Psoas muscle (tissue), 7 donors: ENCODE measurements at regions not wholly inside any gene's neighbourhood (a gene's known extent, or its start where the extent isn't known, plus 50 kb on each side); places are given as distances from the start of the nearest gene placed in this dataset.

Source experiments
- ATAC-seq, 4 donors: fragments of 200-7000 bp; cut with Tn5 transposase; one replicate each; pipeline ENCODE4 v1.9.1; 2020; ENCODE audit warnings: moderate library complexity in 3 of 4, mild to moderate bottlenecking in 2 of 4
- DNase-seq, 2 donors: peaks; one replicate each; pipeline ENCODE4 v3.0.0-alpha.2; 2020
- H3K27ac ChIP-seq: fragments of 200-600 bp; one replicate; pipeline ENCODE4 v1.8.0; 2022
- H3K27me3 ChIP-seq, 3 donors: fragments of 200-600 bp in 1 of 3; one replicate each; pipeline versions ENCODE4 v1.6.1 to v1.8.0; 2013 to 2022; ENCODE audit warnings: low read length in 2 of 3, mild to moderate bottlenecking in 2 of 3, moderate library complexity in 1 of 3; ENCODE audit not compliant: insufficient read depth in 3 of 3
- H3K36me3 ChIP-seq, 2 donors: fragments of 200-600 bp in 1 of 2; one replicate each; pipeline versions ENCODE4 v1.6.1 to v1.8.0; 2013 to 2022; ENCODE audit warnings: low read depth in 1 of 2, mild to moderate bottlenecking in 1 of 2, moderate library complexity in 1 of 2; ENCODE audit not compliant: insufficient read depth in 1 of 2
- H3K4me1 ChIP-seq: fragments of 200-600 bp; one replicate; pipeline ENCODE4 v1.8.0; 2022
- H3K4me3 ChIP-seq: fragments of 200-600 bp; one replicate; pipeline ENCODE4 v1.8.0; 2022; ENCODE audit warnings: mild to moderate bottlenecking
- H3K9me3 ChIP-seq: fragments of 200-600 bp; one replicate; pipeline ENCODE4 v1.8.0; 2022
- WGBS, 3 donors: extraction: QIAGEN DNeasy Blood & Tissue Kit; methylation state at CpG; one replicate each; pipeline versions ENCODE4 v1.1.6 to v1.1.7; 2013; 5-methylcytosine and 5-hydroxymethylcytosine counted together
- intact Hi-C, 2 donors: fragments of 100-400 bp; cut with DNase I; formaldehyde crosslinking; loops; one replicate each; pipeline versions ENCODE4 v1.11.0 to v1.14.2; 2022
- TF ChIP-seq, protein P1 (sequence below): fragments of 200-600 bp; IDR thresholded peaks from one replicate; pipeline ENCODE4 v1.8.0; 2022; ENCODE audit warnings: antibody characterized with exemption
- donor health status: healthy with polysubstance abuse.
- donor health status: DM: no; HTN: no; CAD: no; lungs with moderate emphysema.
- donor health status: Bipolar disorder and iron deficiency.
- donor health status: healthy.
- donor health status: DM: yes; HTN: yes; CAD: no.
- donor health status: DM: no; HTN: no; CAD: no.
- donor health status: DM: yes; HTN: yes; CAD: no.

- ATAC-seq: peak in 3 of 4 donors; percentile 35 to 64 (median 53)
- no peak for DNase-seq
- intact Hi-C loops: no loop called here
- H3K27ac ChIP-seq: peak overlapping the region; percentile 30
- H3K4me3 ChIP-seq: no peak overlapping the region
- TF ChIP-seq, protein P1, sequence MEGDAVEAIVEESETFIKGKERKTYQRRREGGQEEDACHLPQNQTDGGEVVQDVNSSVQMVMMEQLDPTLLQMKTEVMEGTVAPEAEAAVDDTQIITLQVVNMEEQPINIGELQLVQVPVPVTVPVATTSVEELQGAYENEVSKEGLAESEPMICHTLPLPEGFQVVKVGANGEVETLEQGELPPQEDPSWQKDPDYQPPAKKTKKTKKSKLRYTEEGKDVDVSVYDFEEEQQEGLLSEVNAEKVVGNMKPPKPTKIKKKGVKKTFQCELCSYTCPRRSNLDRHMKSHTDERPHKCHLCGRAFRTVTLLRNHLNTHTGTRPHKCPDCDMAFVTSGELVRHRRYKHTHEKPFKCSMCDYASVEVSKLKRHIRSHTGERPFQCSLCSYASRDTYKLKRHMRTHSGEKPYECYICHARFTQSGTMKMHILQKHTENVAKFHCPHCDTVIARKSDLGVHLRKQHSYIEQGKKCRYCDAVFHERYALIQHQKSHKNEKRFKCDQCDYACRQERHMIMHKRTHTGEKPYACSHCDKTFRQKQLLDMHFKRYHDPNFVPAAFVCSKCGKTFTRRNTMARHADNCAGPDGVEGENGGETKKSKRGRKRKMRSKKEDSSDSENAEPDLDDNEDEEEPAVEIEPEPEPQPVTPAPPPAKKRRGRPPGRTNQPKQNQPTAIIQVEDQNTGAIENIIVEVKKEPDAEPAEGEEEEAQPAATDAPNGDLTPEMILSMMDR: no peak
- no peaks in the 10 kb centered on the region for H3K9me3 ChIP-seq
- H3K27me3 ChIP-seq: no peaks in the 10 kb centered on the region
- H3K4me1 ChIP-seq: no peaks in the 10 kb centered on the region
- 43 to 69% (median 45%) methylated on average over 2 of the region's 2 CpGs for WGBS, 3 donors
- no peaks in the 10 kb centered on the region for H3K36me3 ChIP-seq
Measured at GRCh38 chr18:23365602-23366001, 87.5 kb upstream of the RIOK3 start.

GRCh38 chr18:23369266-23369665 lies 83.8 kb upstream of the RIOK3 start:
- no peaks in the 10 kb centered on the region for H3K27me3 ChIP-seq
- H3K4me1 ChIP-seq: no peaks in the 10 kb centered on the region
- H3K4me3 ChIP-seq: no peak overlapping the region
- H3K36me3 ChIP-seq: no peaks in the 10 kb centered on the region
- intact Hi-C loops: no loop called here
- no peaks in the 10 kb centered on the region for H3K9me3 ChIP-seq
- H3K27ac ChIP-seq: no peak overlapping the region
- WGBS, 3 donors: 78 to 96% (median 93%) methylated on average over 3 of the region's 3 CpGs
- DNase-seq (no peak), ATAC-seq (no peak)
- TF ChIP-seq, protein P1: no peak

GRCh38 chr18:23373570-23373969 lies 79.5 kb upstream of the RIOK3 start:
- Histone ChIP-seq H3K9me3 (no peaks in the 10 kb centered on the region), H3K36me3 (no peaks in the 10 kb centered on the region), H3K27me3 (no peaks in the 10 kb centered on the region), H3K4me1 (peaks cover 4% of the 10 kb centered on the region), H3K27ac (no peak overlapping the region), H3K4me3 (no peak overlapping the region)
- intact Hi-C loops: no loop called here
- 98 to 100% (median 99%) methylated on average over 3 of the region's 3 CpGs for WGBS, 3 donors
- DNase-seq: no peak
- no peak for ATAC-seq
- TF ChIP-seq, protein P1: no peak

- intact Hi-C loops: loop anchor here in 1 of 2 donors (5.0 kb wide), 1 partner anchor 245 kb away; no protein-coding TSS in a partner anchor
- ATAC-seq (peak in 1 of 4 donors; percentile 53), DNase-seq (no peak)
- no peaks in the 10 kb centered on the region for H3K27me3 ChIP-seq
- peaks cover 4% of the 10 kb centered on the region for H3K4me1 ChIP-seq
- H3K36me3 ChIP-seq: no peaks in the 10 kb centered on the region
- no peaks in the 10 kb centered on the region for H3K9me3 ChIP-seq
- 70 to 74% (median 74%) methylated on average over 3 of the region's 3 CpGs for WGBS, 3 donors
- H3K4me3 ChIP-seq: no peak overlapping the region
- no peak overlapping the region for H3K27ac ChIP-seq
- TF ChIP-seq, protein P1: no peak
Measured at GRCh38 chr18:23377669-23378301, 75.3 kb upstream of the RIOK3 start.

DNA sequence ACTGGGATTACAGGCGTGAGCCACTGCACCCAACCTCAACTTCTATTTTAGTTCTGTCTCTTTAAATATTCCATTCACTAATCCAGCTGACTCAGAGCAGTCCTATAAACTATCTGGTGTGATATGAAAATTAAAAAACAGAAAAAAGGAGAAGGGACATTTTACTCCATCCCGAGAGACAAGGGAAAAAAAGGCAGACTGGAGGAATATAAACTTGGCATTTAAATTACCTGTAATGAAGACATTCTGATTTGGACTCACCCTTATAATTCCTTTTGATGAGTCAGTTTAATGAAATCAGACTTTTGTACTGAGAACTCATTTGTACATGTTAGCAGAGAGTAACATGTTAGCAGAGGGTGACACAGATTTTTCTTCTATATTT lies 74.8 kb upstream of the RIOK3 start:
- Histone ChIP-seq H3K4me3 (no peak overlapping the region), H3K9me3 (no peaks in the 10 kb centered on the region), H3K4me1 (peaks cover 4% of the 10 kb centered on the region), H3K27me3 (no peaks in the 10 kb centered on the region), H3K36me3 (no peaks in the 10 kb centered on the region), H3K27ac (no peak overlapping the region)
- DNase-seq (no peak), ATAC-seq (no peak)
- intact Hi-C loops: loop anchor here in 1 of 2 donors (5.0 kb wide), 1 partner anchor 246 kb away; no protein-coding TSS in a partner anchor
- WGBS, 3 donors: 68 to 85% (median 73%) methylated on average over 2 of the region's 2 CpGs
- TF ChIP-seq, protein P1: no peak
